ENCODE measurements at regions not wholly inside any gene's neighbourhood (a gene's known extent, or its start where the extent isn't known, plus 50 kb on each side); places are given as distances from the start of the nearest gene placed in this dataset.

DNA sequence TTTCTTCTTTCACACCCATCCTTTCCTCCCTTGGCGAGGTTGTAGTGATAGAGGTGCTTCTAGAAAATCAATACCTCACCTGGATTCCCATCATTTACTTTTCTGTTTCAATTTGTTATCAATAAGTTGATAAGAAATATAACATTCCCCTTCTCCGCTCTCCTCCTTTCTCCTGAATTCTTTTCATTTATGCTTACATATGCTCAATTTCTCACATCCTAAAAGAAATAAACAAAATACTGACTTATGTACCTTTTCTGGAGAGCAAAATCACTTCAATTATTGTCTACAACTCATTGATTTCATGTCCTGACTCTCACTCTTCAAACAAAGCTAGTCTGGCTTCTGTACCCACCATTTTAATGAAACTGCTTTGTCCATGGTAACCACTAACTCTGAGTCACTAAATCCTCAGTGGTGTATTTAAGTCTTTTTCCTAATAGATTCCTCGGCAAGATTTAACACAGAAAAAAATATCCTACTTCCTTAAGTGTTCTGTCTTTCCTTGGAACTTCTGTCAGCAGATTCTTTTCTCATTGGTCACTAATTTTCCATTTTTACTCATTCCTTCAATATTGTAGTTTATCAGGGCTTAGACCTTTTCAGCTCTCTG is 289.6 kb downstream of the RFPL4B start:
- no peak overlapping the region for H3K9ac ChIP-seq
- H4K20me1 ChIP-seq, result no peaks in the 10 kb centered on the region
- no peak overlapping the region for H3K4me3 ChIP-seq
- H3K9me3 ChIP-seq (replicated peaks in 1 of 11), result peaks cover 4 to 7% (median 5%) of the 10 kb centered on the region in 11 experiments; a peak in 13 of 22 replicates
- H3K27ac ChIP-seq, result no peak overlapping the region
- no peak overlapping the region for H3K4me2 ChIP-seq
- TF ChIP-seq Cebpa-rat (IDR thresholded peaks at IDR 0.05), result no peak
- no peaks in the 10 kb centered on the region for H3K36me3 ChIP-seq
- H3K4me1 ChIP-seq, result peaks cover 0 to 17% (median 0%) of the 10 kb centered on the region in 10 experiments; a peak in 5 of 20 replicates
- no peaks in the 10 kb centered on the region for H3K27me3 ChIP-seq

- TF ChIP-seq Cebpa-rat (IDR thresholded peaks at IDR 0.05), result no peak
- no peak overlapping the region for H3K27ac ChIP-seq
- no peaks in the 10 kb centered on the region for H3K9me3 ChIP-seq (replicated peaks in 1 of 11)
- no peaks in the 10 kb centered on the region for H3K36me3 ChIP-seq
- peaks cover 0 to 15% (median 0%) of the 10 kb centered on the region in 10 experiments; a peak in 5 of 20 replicates for H3K4me1 ChIP-seq
- H3K9ac ChIP-seq, result no peak overlapping the region
- no peak overlapping the region for H3K4me3 ChIP-seq
- H3K4me2 ChIP-seq, result no peak overlapping the region
- H4K20me1 ChIP-seq, result no peaks in the 10 kb centered on the region
- H3K27me3 ChIP-seq, result no peaks in the 10 kb centered on the region
Observed at GRCh38 chr6:112639391-112639831, 292.3 kb downstream of the RFPL4B start.

DNA sequence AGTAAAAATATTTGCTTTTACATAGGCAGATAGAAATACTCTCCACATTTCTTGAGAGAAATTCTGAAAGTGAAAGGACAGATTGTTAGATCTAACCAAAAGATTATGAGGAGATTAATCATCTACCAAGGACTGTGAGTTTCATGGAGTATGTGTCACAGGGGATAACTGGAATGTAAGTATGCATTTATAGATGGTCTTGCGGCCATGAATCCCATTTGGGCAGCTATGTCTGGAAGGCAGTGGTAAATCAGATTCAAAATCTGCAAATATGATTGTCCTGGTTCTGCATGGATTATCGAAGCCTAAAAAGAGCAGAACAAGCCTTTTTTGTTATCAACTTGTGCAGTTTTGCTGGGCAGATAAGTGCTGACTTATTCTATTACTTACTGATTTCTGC is 293.8 kb downstream of the RFPL4B start:
- H3K4me3 ChIP-seq, result no peak overlapping the region
- H3K27ac ChIP-seq, result no peak overlapping the region
- no peaks in the 10 kb centered on the region for H3K9me3 ChIP-seq (replicated peaks in 1 of 11)
- H3K4me2 ChIP-seq, result no peak overlapping the region
- no peak for TF ChIP-seq Cebpa-rat (IDR thresholded peaks at IDR 0.05)
- H4K20me1 ChIP-seq, result no peaks in the 10 kb centered on the region
- H3K4me1 ChIP-seq, result 0 out of 20 replicates have a peak, but pooled peaks cover 0 to 6% (median 0%) of the 10 kb centered on the region in 10 experiments
- H3K36me3 ChIP-seq, result no peaks in the 10 kb centered on the region
- no peaks in the 10 kb centered on the region for H3K27me3 ChIP-seq
- H3K9ac ChIP-seq, result no peak overlapping the region

GRCh38 chr6:112649853-112650252 is 302.7 kb downstream of the RFPL4B start:
- no peak for TF ChIP-seq Cebpa-rat (IDR thresholded peaks at IDR 0.05)
- Histone ChIP-seq H3K4me1 (peaks cover 0 to 18% (median 10%) of the 10 kb centered on the region in 10 experiments; a peak in 10 of 20 replicates), H3K9ac (no peak overlapping the region), H3K4me2 (peak overlapping the region in 9 of 11 experiments; percentile 0 to 56 (median 40); a peak in 13 of 22 replicates), H3K9me3 (replicated peaks in 1 of 11) (no peaks in the 10 kb centered on the region), H3K27ac (peak overlapping the region in 4 of 11 experiments; percentile 15 to 50 (median 36); a peak in 6 of 22 replicates), H4K20me1 (no peaks in the 10 kb centered on the region), H3K27me3 (no peaks in the 10 kb centered on the region), H3K4me3 (no peak overlapping the region), H3K36me3 (no peaks in the 10 kb centered on the region)

GRCh38 chr6:112651239-112651638 is 304.1 kb downstream of the RFPL4B start:
- Histone ChIP-seq H3K27me3 (no peaks in the 10 kb centered on the region), H3K9ac (no peak overlapping the region), H3K4me3 (no peak overlapping the region), H4K20me1 (no peaks in the 10 kb centered on the region), H3K27ac (no peak overlapping the region), H3K36me3 (no peaks in the 10 kb centered on the region), H3K4me1 (peaks cover 0 to 18% (median 10%) of the 10 kb centered on the region in 10 experiments; a peak in 10 of 20 replicates), H3K4me2 (no peak overlapping the region), H3K9me3 (replicated peaks in 1 of 11) (no peaks in the 10 kb centered on the region)
- no peak for TF ChIP-seq Cebpa-rat (IDR thresholded peaks at IDR 0.05)

- Histone ChIP-seq H3K4me2 (no peak overlapping the region), H4K20me1 (no peaks in the 10 kb centered on the region), H3K27me3 (no peaks in the 10 kb centered on the region), H3K4me1 (no peaks in the 10 kb centered on the region), H3K4me3 (no peak overlapping the region), H3K36me3 (no peaks in the 10 kb centered on the region), H3K9ac (no peak overlapping the region), H3K9me3 (replicated peaks in 1 of 11) (no peaks in the 10 kb centered on the region), H3K27ac (no peak overlapping the region)
- no peak for TF ChIP-seq Cebpa-rat (IDR thresholded peaks at IDR 0.05)
Observed at GRCh38 chr6:112659912-112660311, 312.8 kb downstream of the RFPL4B start.

- Histone ChIP-seq H3K4me2 (no peak overlapping the region), H3K36me3 (no peaks in the 10 kb centered on the region), H3K9ac (no peak overlapping the region), H3K4me3 (no peak overlapping the region), H4K20me1 (no peaks in the 10 kb centered on the region), H3K4me1 (no peaks in the 10 kb centered on the region), H3K27ac (no peak overlapping the region), H3K27me3 (no peaks in the 10 kb centered on the region), H3K9me3 (replicated peaks in 1 of 11) (no peaks in the 10 kb centered on the region)
- no peak for TF ChIP-seq Cebpa-rat (IDR thresholded peaks at IDR 0.05)
Observed at GRCh38 chr6:112660626-112661025, 313.5 kb downstream of the RFPL4B start.

DNA sequence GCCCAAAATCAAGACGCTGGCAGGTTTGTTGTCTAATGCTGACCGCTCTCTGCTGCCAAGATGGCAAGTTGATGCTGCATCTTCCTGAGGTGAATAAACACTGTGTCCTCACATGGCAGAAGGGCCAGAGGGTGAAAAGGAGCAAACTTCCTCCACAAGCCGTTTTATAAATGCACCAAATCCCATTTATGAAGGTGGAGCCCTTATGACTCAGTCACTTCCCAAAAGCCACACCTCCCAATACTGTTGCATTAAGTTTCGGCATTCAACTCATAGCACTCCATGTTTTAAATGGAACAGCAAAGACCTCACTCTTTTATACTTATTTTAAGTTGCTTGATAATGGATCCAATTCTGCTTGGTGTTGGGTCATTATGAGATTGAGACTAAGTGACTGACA is 316.6 kb downstream of the RFPL4B start:
- Histone ChIP-seq H3K27me3 (no peaks in the 10 kb centered on the region), H3K27ac (no peak overlapping the region), H4K20me1 (no peaks in the 10 kb centered on the region), H3K9me3 (replicated peaks in 1 of 11) (peaks cover 9 to 22% (median 17%) of the 10 kb centered on the region in 11 experiments; a peak in 18 of 22 replicates), H3K4me1 (no peaks in the 10 kb centered on the region), H3K36me3 (no peaks in the 10 kb centered on the region), H3K4me3 (no peak overlapping the region), H3K9ac (no peak overlapping the region), H3K4me2 (no peak overlapping the region)
- no peak for TF ChIP-seq Cebpa-rat (IDR thresholded peaks at IDR 0.05)

DNA sequence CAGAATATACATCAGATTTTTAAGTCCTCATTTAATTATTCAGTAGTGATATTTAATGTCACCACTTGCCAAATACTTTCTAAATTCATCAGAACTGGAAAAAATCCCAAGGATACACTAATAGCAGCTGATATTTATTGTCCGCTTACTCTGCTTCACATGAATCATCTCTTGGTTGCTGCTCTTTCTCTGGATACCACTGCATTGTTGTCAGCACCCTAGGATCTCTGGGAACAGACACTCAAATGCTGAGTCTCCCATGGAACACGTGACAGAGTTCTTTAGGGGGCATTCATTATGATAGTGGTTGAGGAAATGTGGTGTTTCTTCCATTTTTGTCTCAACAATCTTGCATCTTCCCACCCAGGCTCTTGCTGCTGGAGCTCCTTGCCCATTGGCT is 318.0 kb downstream of the RFPL4B start:
- H3K4me1 ChIP-seq, result no peaks in the 10 kb centered on the region
- H3K36me3 ChIP-seq, result no peaks in the 10 kb centered on the region
- no peak overlapping the region for H3K4me3 ChIP-seq
- TF ChIP-seq Cebpa-rat (IDR thresholded peaks at IDR 0.05), result no peak
- no peak overlapping the region for H3K27ac ChIP-seq
- no peaks in the 10 kb centered on the region for H4K20me1 ChIP-seq
- no peak overlapping the region for H3K4me2 ChIP-seq
- peaks cover 9 to 22% (median 17%) of the 10 kb centered on the region in 11 experiments; a peak in 18 of 22 replicates for H3K9me3 ChIP-seq (replicated peaks in 1 of 11)
- no peak overlapping the region for H3K9ac ChIP-seq
- no peaks in the 10 kb centered on the region for H3K27me3 ChIP-seq

DNA sequence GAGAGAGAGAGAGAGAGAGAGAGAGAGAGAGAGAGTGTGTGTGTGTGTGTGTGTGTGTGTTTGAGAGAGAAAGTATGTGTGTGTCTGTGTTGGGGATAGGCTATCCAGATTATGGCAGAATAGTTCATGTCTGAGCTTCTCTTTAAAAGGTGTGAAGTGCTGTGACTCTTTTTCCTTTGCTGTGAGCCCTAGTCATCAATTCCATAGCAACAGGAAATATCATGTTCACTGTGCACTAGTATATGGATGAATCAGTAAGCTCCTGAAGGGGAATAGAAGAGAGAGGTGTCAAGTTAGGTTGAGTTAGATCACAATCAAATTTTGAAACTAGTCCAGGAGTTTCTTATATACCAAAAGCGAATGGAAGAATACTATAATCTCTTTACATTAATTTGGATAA is 318.7 kb downstream of the RFPL4B start:
- H3K4me2 ChIP-seq, result no peak overlapping the region
- no peaks in the 10 kb centered on the region for H3K27me3 ChIP-seq
- no peak overlapping the region for H3K4me3 ChIP-seq
- no peaks in the 10 kb centered on the region for H3K4me1 ChIP-seq
- no peak for TF ChIP-seq Cebpa-rat (IDR thresholded peaks at IDR 0.05)
- H4K20me1 ChIP-seq, result no peaks in the 10 kb centered on the region
- H3K9ac ChIP-seq, result no peak overlapping the region
- H3K36me3 ChIP-seq, result no peaks in the 10 kb centered on the region
- H3K9me3 ChIP-seq (replicated peaks in 1 of 11), result peaks cover 9 to 22% (median 17%) of the 10 kb centered on the region in 11 experiments; a peak in 18 of 22 replicates
- H3K27ac ChIP-seq, result no peak overlapping the region

Data from BLaER1 treated with 17β-estradiol and CSF1 and Interleukin-3, amounts not matched to agents 10 nM and 100 nM (cell line).